H9 (cell line): ENCODE measurements at regions not wholly inside any gene's neighbourhood (a gene's known extent, or its start where the extent isn't known, plus 50 kb on each side); places are given as distances from the start of the nearest gene placed in this dataset.

ENCODE experiments used
- DNase-seq: peaks from one replicate; pipeline ENCODE4 v3.0.0-alpha.2; 2017
- H2AFZ ChIP-seq: one replicate; pipeline ENCODE4 v1.6.1; 2013; ENCODE audit warnings: mild to moderate bottlenecking, low read length, control low read depth, moderate library complexity
- H2AK5ac ChIP-seq: 2 replicates; pipeline ENCODE4 v1.6.1; 2013; ENCODE audit warnings: low read length, control low read depth, mixed read lengths; ENCODE audit not compliant: insufficient read length
- H2BK120ac ChIP-seq: one replicate; pipeline ENCODE4 v1.6.1; 2013; ENCODE audit warnings: low read depth, mild to moderate bottlenecking, low read length, control low read depth, inconsistent platforms; ENCODE audit not compliant: poor library complexity, severe bottlenecking
- H2BK12ac ChIP-seq: 2 replicates; pipeline ENCODE4 v1.6.1; 2013; ENCODE audit warnings: low read length, control low read depth, mixed read lengths, low read depth; ENCODE audit not compliant: insufficient read length
- H2BK15ac ChIP-seq: 2 replicates; pipeline ENCODE4 v1.6.1; 2013; ENCODE audit warnings: low read depth, low read length, control low read depth
- H2BK20ac ChIP-seq: one replicate; pipeline ENCODE4 v1.6.1; 2013; ENCODE audit warnings: low read depth, mild to moderate bottlenecking, low read length, control low read depth, inconsistent platforms; ENCODE audit not compliant: poor library complexity, severe bottlenecking
- H2BK5ac ChIP-seq: 2 replicates; pipeline ENCODE4 v1.6.1; 2013; ENCODE audit warnings: low read length, control low read depth, mixed read lengths; ENCODE audit not compliant: insufficient read length
- H3K14ac ChIP-seq: 2 replicates; pipeline ENCODE4 v1.6.1; 2013; ENCODE audit warnings: low read length, control low read depth; ENCODE audit not compliant: insufficient read depth
- H3K18ac ChIP-seq: 2 replicates; pipeline ENCODE4 v1.6.1; 2013; ENCODE audit warnings: low read depth, mild to moderate bottlenecking, mixed read lengths, low read length, control low read depth; ENCODE audit not compliant: insufficient read length
- H3K23ac ChIP-seq: 2 replicates; pipeline ENCODE4 v1.6.1; 2013; ENCODE audit warnings: low read length, control low read depth, mixed read lengths, low read depth; ENCODE audit not compliant: insufficient read length
- H3K23me2 ChIP-seq: 2 replicates; pipeline ENCODE4 v1.6.1; 2013; ENCODE audit warnings: low read depth, mild to moderate bottlenecking, mixed read lengths, low read length, control low read depth; ENCODE audit not compliant: insufficient read length, poor library complexity, severe bottlenecking
- H3K27ac ChIP-seq: 2 replicates; pipeline ENCODE4 v1.5.1; 2013; ENCODE audit warnings: low read length, control low read depth, mixed read lengths, low read depth; ENCODE audit not compliant: insufficient read length
- H3K27me3 ChIP-seq: 2 replicates; pipeline ENCODE4 v1.6.1; 2013; ENCODE audit warnings: low read length, control low read depth, inconsistent platforms; ENCODE audit not compliant: insufficient read depth
- H3K4ac ChIP-seq: 2 replicates; pipeline ENCODE4 v1.6.1; 2013; ENCODE audit warnings: low read depth, mild to moderate bottlenecking, control low read depth, inconsistent platforms, low read length, moderate library complexity
- H3K4me1 ChIP-seq: 2 replicates; pipeline ENCODE4 v1.6.1; 2013; ENCODE audit warnings: low read length, control low read depth, inconsistent platforms; ENCODE audit not compliant: insufficient read depth
- H3K4me2 ChIP-seq: 2 replicates; pipeline ENCODE4 v1.6.1; 2013; ENCODE audit warnings: low read length, control low read depth, mixed read lengths; ENCODE audit not compliant: insufficient read length, insufficient read depth
- H3K56ac ChIP-seq: 2 replicates; pipeline ENCODE4 v1.6.1; 2013; ENCODE audit warnings: low read depth, mild to moderate bottlenecking, mixed read lengths, low read length, control low read depth; ENCODE audit not compliant: insufficient read length
- H3K79me1 ChIP-seq: 2 replicates; pipeline ENCODE4 v1.6.1; 2013; ENCODE audit warnings: low read depth, mild to moderate bottlenecking, moderate library complexity, low read length, control low read depth, inconsistent platforms; ENCODE audit not compliant: insufficient read depth, poor library complexity, severe bottlenecking
- H3K79me2 ChIP-seq: 2 replicates; pipeline ENCODE4 v1.6.1; 2013; ENCODE audit warnings: low read length, control low read depth, inconsistent platforms; ENCODE audit not compliant: insufficient read depth
- H3K9ac ChIP-seq: 2 replicates; pipeline ENCODE4 v1.6.1; 2013; ENCODE audit warnings: low read length, control low read depth, mixed read lengths; ENCODE audit not compliant: insufficient read length; ENCODE audit errors: extremely low read depth
- H3K9me3 ChIP-seq: one replicate; pipeline ENCODE4 v1.6.1; 2013; ENCODE audit warnings: low read depth, low read length, inconsistent platforms; ENCODE audit not compliant: control insufficient read depth
- H3T11ph ChIP-seq: one replicate; pipeline ENCODE4 v1.6.1; 2013; ENCODE audit warnings: mild to moderate bottlenecking, low read length, control low read depth, inconsistent platforms
- H4K20me1 ChIP-seq: one replicate; pipeline ENCODE4 v1.6.1; 2013; ENCODE audit not compliant: control insufficient read depth, insufficient read length, insufficient read depth
- H4K5ac ChIP-seq: 2 replicates; pipeline ENCODE4 v1.6.1; 2013; ENCODE audit warnings: low read depth, mild to moderate bottlenecking, mixed read lengths, low read length, control low read depth; ENCODE audit not compliant: insufficient read length
- H4K8ac ChIP-seq: replicated peaks from 2 replicates; pipeline ENCODE4 v1.6.1; 2013; ENCODE audit warnings: low read length, control low read depth, mixed read lengths, low read depth; ENCODE audit not compliant: insufficient read length
- H4K91ac ChIP-seq: 2 replicates; pipeline ENCODE4 v1.6.1; 2013; ENCODE audit warnings: low read depth, mild to moderate bottlenecking, moderate library complexity, mixed read lengths, low read length, control low read depth; ENCODE audit not compliant: insufficient read length
- H3K27ac Mint-ChIP-seq, 3 experiments: 2 replicates in 2 of 3; 3 replicates in 1 of 3; pipeline ENCODE4 v1.8.0; 2020 to 2021; ENCODE audit warnings: mixed read lengths in 3 of 3, mild to moderate bottlenecking in 1 of 3, moderate library complexity in 1 of 3
- H3K27me3 Mint-ChIP-seq: 2 replicates; pipeline ENCODE4 v1.8.0; 2021; ENCODE audit warnings: low read depth, mild to moderate bottlenecking, moderate library complexity, mixed read lengths
- H3K36me3 Mint-ChIP-seq, 3 experiments: 2 replicates in 2 of 3; 3 replicates in 1 of 3; pipeline ENCODE4 v1.8.0; 2020 to 2021; ENCODE audit warnings: low read depth in 3 of 3, mixed read lengths in 3 of 3; ENCODE audit not compliant: insufficient read depth in 1 of 3
- H3K4me1 Mint-ChIP-seq, 2 experiments: 2 replicates each; pipeline ENCODE4 v1.8.0; 2020; ENCODE audit warnings: mixed read lengths in 2 of 2
- H3K4me3 Mint-ChIP-seq, 2 experiments: 2 replicates in 1 of 2; 3 replicates in 1 of 2; pipeline ENCODE4 v1.8.0; 2020 to 2021; ENCODE audit warnings: mild to moderate bottlenecking in 2 of 2, mixed read lengths in 2 of 2, moderate library complexity in 1 of 2
- H3K9me3 Mint-ChIP-seq, 2 experiments: 2 replicates in 1 of 2; 3 replicates in 1 of 2; pipeline ENCODE4 v1.8.0; 2020; ENCODE audit warnings: mild to moderate bottlenecking in 2 of 2, mixed read lengths in 2 of 2, moderate library complexity in 1 of 2
- WGBS: extraction: QIAGEN DNeasy Blood & Tissue Kit; methylation state at CpG from one replicate; pipeline ENCODE4 v1.1.7; 2013; ENCODE audit warnings: missing lambda C conversion rate, low lambda C conversion rate, mixed read lengths; ENCODE audit not compliant: insufficient read length; ENCODE audit errors: extremely low coverage; 5-methylcytosine and 5-hydroxymethylcytosine counted together
- TF ChIP-seq, protein P1 (sequence below): fragments of 200-600 bp; sonication (generic); conservative IDR thresholded peaks from 3 replicates; pipeline ENCODE4 v1.8.0; 2021; ENCODE audit warnings: antibody characterized with exemption, mild to moderate bottlenecking

DNA sequence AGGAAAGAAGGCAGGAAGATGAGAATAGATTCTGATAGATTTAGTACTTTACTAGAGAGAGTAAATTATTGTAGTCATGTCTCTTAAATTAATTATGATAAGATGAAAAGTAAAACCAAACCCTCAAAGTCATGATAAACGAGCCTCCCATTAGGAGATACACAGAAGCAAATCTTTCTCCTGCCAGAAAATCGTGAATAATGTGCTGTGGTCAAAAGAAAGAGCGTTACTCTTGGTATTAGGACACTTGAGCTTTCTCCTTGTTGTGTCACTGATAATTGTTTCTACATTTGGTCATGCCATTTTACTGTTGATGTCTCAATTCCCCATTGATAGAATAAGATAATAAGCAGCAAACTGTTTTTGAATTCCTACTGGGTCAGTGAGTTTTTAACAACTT, 562.8 kb upstream of the TLE4 start:
- no peak overlapping the region for H3K23ac ChIP-seq
- H3K9ac ChIP-seq, result no peak overlapping the region
- H3K9me3 Mint-ChIP-seq, result no peaks in the 10 kb centered on the region
- no peak overlapping the region for H2BK120ac ChIP-seq
- no peaks in the 10 kb centered on the region for H3K9me3 ChIP-seq
- H4K5ac ChIP-seq, result no peak overlapping the region
- no CpG with 5 or more reads among the region's 3 CpGs for WGBS
- no peaks in the 10 kb centered on the region for H3K27me3 Mint-ChIP-seq
- no peak overlapping the region for H2BK15ac ChIP-seq
- H2BK20ac ChIP-seq, result no peak overlapping the region
- no peak overlapping the region for H3K18ac ChIP-seq
- H4K8ac ChIP-seq, result no peak overlapping the region
- no peak overlapping the region for H3K56ac ChIP-seq
- TF ChIP-seq, protein P1, sequence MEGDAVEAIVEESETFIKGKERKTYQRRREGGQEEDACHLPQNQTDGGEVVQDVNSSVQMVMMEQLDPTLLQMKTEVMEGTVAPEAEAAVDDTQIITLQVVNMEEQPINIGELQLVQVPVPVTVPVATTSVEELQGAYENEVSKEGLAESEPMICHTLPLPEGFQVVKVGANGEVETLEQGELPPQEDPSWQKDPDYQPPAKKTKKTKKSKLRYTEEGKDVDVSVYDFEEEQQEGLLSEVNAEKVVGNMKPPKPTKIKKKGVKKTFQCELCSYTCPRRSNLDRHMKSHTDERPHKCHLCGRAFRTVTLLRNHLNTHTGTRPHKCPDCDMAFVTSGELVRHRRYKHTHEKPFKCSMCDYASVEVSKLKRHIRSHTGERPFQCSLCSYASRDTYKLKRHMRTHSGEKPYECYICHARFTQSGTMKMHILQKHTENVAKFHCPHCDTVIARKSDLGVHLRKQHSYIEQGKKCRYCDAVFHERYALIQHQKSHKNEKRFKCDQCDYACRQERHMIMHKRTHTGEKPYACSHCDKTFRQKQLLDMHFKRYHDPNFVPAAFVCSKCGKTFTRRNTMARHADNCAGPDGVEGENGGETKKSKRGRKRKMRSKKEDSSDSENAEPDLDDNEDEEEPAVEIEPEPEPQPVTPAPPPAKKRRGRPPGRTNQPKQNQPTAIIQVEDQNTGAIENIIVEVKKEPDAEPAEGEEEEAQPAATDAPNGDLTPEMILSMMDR, result no peak
- no peak overlapping the region for H3K4ac ChIP-seq
- no peaks in the 10 kb centered on the region for H3K23me2 ChIP-seq
- no peak overlapping the region for H3K14ac ChIP-seq
- H3K4me3 Mint-ChIP-seq, result no peak overlapping the region
- H3K79me2 ChIP-seq, result no peaks in the 10 kb centered on the region
- no peaks in the 10 kb centered on the region for H3K79me1 ChIP-seq
- no peak overlapping the region for H3K4me2 ChIP-seq
- H4K91ac ChIP-seq, result no peak overlapping the region
- no peaks in the 10 kb centered on the region for H3K27me3 ChIP-seq
- H3K36me3 Mint-ChIP-seq, result no peaks in the 10 kb centered on the region; a peak in 1 of 7 replicates
- H3K27ac Mint-ChIP-seq, result no peak overlapping the region
- no peaks in the 10 kb centered on the region for H3K4me1 ChIP-seq
- H2AFZ ChIP-seq, result no peak overlapping the region
- no peaks in the 10 kb centered on the region for H3K4me1 Mint-ChIP-seq
- H3K27ac ChIP-seq, result no peak overlapping the region
- DNase-seq, result no peak
- H3T11ph ChIP-seq, result no peak overlapping the region
- no peaks in the 10 kb centered on the region for H4K20me1 ChIP-seq
- H2AK5ac ChIP-seq, result no peak overlapping the region
- no peak overlapping the region for H2BK12ac ChIP-seq
- no peak overlapping the region for H2BK5ac ChIP-seq
